GM12878 (cell line): ENCODE measurements at regions not wholly inside any gene's neighbourhood (a gene's known extent, or its start where the extent isn't known, plus 50 kb on each side); places are given as distances from the start of the nearest gene placed in this dataset.

Experiments used
- ATAC-seq: fragments of 200-7000 bp; cut with Tn5 transposase; 3 replicates; pipeline ENCODE4 v1.9.1; 2020; ENCODE audit warnings: mild to moderate bottlenecking, moderate library complexity
- BruUV-seq: library from RNA; stranded (reverse); fragments of 400-500 nt; replicated peaks from 2 replicates; lab custom pipeline; 2021; lab: Mats Ljungman, UMichigan
- CTCF ChIA-PET: fragments of 300-600 bp; sonication (Branson Sonifier 250); formaldehyde crosslinking; extraction: SDS; loops from one replicate; lab custom pipeline; 2021; ENCODE audit warnings: inconsistent platforms; lab: Yijun Ruan, JAX
- POLR2A ChIA-PET: fragments of 350-600 bp; formaldehyde crosslinking; extraction: SDS; loops from one replicate; lab custom pipeline; 2021; ENCODE audit warnings: inconsistent platforms; lab: Charles Lee
- RAD21 ChIA-PET: fragments of 300-600 bp; sonication (Branson Sonifier 250); formaldehyde crosslinking; loops from one replicate; lab custom pipeline; 2023; ENCODE audit warnings: antibody characterized with exemption; ENCODE audit not compliant: unreplicated experiment; lab: Charles Lee
- SMC1A ChIA-PET: fragments of 300-600 bp; sonication (Branson Sonifier 250); formaldehyde crosslinking; loops from one replicate; lab custom pipeline; 2023; ENCODE audit not compliant: unreplicated experiment, uncharacterized antibody; lab: Charles Lee
- DNase-seq: peaks from one replicate; pipeline ENCODE4 v3.0.0-alpha.2; 2011; ENCODE audit warnings: low read depth, low spot score
- FAIRE-seq: peaks from 3 replicates; lab custom pipeline; 2011; peaks lifted over from hg19 to GRCh38; lab: Jason Lieb, UNC
- H2AFZ ChIP-seq: 2 replicates; pipeline ENCODE4 v1.6.0; 2011; ENCODE audit warnings: low read depth, low read length, control low read depth; ENCODE audit not compliant: control insufficient read depth
- H3K27ac ChIP-seq: 2 replicates; pipeline ENCODE4 v1.5.1; 2011; ENCODE audit warnings: control low read depth; ENCODE audit not compliant: control insufficient read depth, insufficient read depth
- H3K27me3 ChIP-seq, 2 experiments: replicated peaks in 1 of 2; 2 replicates each; pipeline versions ENCODE4 v1.6.0 to v1.6.1; 2011; ENCODE audit warnings: low read length in 1 of 2; ENCODE audit not compliant: control insufficient read depth in 2 of 2, insufficient read depth in 2 of 2
- H3K36me3 ChIP-seq, 2 experiments: 2 replicates each; pipeline ENCODE4 v1.5.1; 2011; ENCODE audit warnings: low read length in 1 of 2; ENCODE audit not compliant: control insufficient read depth in 2 of 2, insufficient read depth in 2 of 2
- H3K4me1 ChIP-seq: 2 replicates; pipeline ENCODE4 v1.6.1; 2011; ENCODE audit warnings: mild to moderate bottlenecking, low read length, moderate library complexity, mixed read lengths; ENCODE audit not compliant: control insufficient read depth, insufficient read depth
- H3K4me2 ChIP-seq: 2 replicates; pipeline ENCODE4 v1.6.0; 2011; ENCODE audit warnings: control low read depth; ENCODE audit not compliant: control insufficient read depth, insufficient read depth
- H3K4me3 ChIP-seq: fragments of 200-600 bp; sonication (generic); 2 replicates; pipeline ENCODE4 v1.5.1; 2016
- H3K79me2 ChIP-seq: 2 replicates; pipeline ENCODE4 v1.6.0; 2011; ENCODE audit warnings: low read length; ENCODE audit not compliant: control insufficient read depth, insufficient read depth
- H3K9ac ChIP-seq: 2 replicates; pipeline ENCODE4 v1.8.0; 2011; ENCODE audit warnings: low read length, control low read depth, mixed read lengths; ENCODE audit not compliant: control insufficient read depth, insufficient read depth
- H3K9me3 ChIP-seq: replicated peaks from 3 replicates; pipeline ENCODE4 v1.5.1; 2011; ENCODE audit warnings: mild to moderate bottlenecking, low read length; ENCODE audit not compliant: control insufficient read depth, insufficient read depth
- H4K20me1 ChIP-seq: 2 replicates; pipeline ENCODE4 v1.6.0; 2011; ENCODE audit not compliant: control insufficient read depth, insufficient read depth
- FOXM1 ChIP-seq: IDR thresholded peaks from 2 replicates; pipeline ENCODE4 v1.6.1; 2012; ENCODE audit warnings: low read depth, mild to moderate bottlenecking, inconsistent platforms, low read length, moderate library complexity
- KLF5 ChIP-seq: fragments of 450-650 bp; IDR thresholded peaks from 2 replicates; pipeline ENCODE4 v1.6.1; 2014; ENCODE audit warnings: mild to moderate bottlenecking; ENCODE audit not compliant: partially characterized antibody
- NFYB ChIP-seq: IDR thresholded peaks from 2 replicates; pipeline ENCODE4 v1.6.1; 2011; ENCODE audit warnings: low read depth, mild to moderate bottlenecking, low read length, improper control_type of control experiment, moderate library complexity; ENCODE audit not compliant: insufficient read depth
- WGBS: methylation state at CpG from one replicate; pipeline ENCODE4 v1.1.6; 2016; ENCODE audit warnings: low lambda C conversion rate; ENCODE audit not compliant: insufficient replicate concordance, insufficient coverage; ENCODE audit errors: missing lambda C conversion rate; 5-methylcytosine and 5-hydroxymethylcytosine counted together
- in situ Hi-C: fragments of 300-500 bp; cut with MboI; formaldehyde crosslinking; loops from 9 replicates; pipeline ENCODE4 v1.14.3; 2018; ENCODE audit warnings: mixed read lengths
- intact Hi-C: fragments of 100-400 bp; cut with micrococcal nuclease; formaldehyde crosslinking; loops from one replicate; pipeline ENCODE4 v1.14.2; 2022; ENCODE audit not compliant: unreplicated experiment
- TF ChIP-seq, protein P1 (sequence below): fragments of 450-650 bp; formaldehyde crosslinking; IDR thresholded peaks from 2 replicates; pipeline ENCODE4 v1.4.0; 2022; ENCODE audit warnings: mild to moderate bottlenecking, moderate library complexity
- TF ChIP-seq, protein P2 (sequence below): fragments of 150-350 bp; IDR thresholded peaks from 2 replicates; pipeline ENCODE4 v1.6.1; 2016; ENCODE audit warnings: low read depth, low read length

DNA sequence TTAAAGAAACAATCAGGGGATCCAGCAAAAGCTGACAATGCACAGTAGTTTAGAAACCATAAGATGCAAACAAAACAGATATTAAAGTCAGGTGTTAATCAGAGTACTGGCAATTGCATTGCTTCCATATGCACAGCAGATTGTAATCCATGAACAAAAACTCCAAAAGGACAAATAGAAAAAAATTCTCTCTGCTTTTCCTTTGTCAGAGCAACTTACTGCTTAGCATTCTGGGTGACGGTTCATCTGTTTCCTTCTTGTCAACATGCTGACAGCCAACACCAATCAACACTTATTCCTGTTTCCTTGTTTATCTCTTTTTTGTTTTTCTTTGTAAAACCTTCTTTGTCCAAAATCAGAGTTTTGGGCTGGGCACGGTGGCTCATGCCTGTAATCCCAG is 473.1 kb downstream of the XIRP2 start:
- H3K36me3 ChIP-seq, result no peaks in the 10 kb centered on the region
- ChIA-PET SMC1A (no interaction called here), POLR2A (no interaction called here), RAD21 (no interaction called here), CTCF (no interaction called here)
- no peak overlapping the region for H3K27ac ChIP-seq
- no TSS peak for BruUV-seq
- no peaks in the 10 kb centered on the region for H3K4me1 ChIP-seq
- no peak for FAIRE-seq
- H3K9me3 ChIP-seq, result no peaks in the 10 kb centered on the region
- intact Hi-C loops (no loop called here), in situ Hi-C loops (no loop called here)
- H3K4me3 ChIP-seq, result no peak overlapping the region
- H3K79me2 ChIP-seq, result no peaks in the 10 kb centered on the region
- H3K4me2 ChIP-seq, result no peak overlapping the region
- H3K27me3 ChIP-seq, result no peaks in the 10 kb centered on the region
- H3K9ac ChIP-seq, result no peak overlapping the region
- H2AFZ ChIP-seq, result no peak overlapping the region
- TF ChIP-seq FOXM1 (no peak), NFYB (no peak), KLF5 (no peak)
- TF ChIP-seq, protein P1, sequence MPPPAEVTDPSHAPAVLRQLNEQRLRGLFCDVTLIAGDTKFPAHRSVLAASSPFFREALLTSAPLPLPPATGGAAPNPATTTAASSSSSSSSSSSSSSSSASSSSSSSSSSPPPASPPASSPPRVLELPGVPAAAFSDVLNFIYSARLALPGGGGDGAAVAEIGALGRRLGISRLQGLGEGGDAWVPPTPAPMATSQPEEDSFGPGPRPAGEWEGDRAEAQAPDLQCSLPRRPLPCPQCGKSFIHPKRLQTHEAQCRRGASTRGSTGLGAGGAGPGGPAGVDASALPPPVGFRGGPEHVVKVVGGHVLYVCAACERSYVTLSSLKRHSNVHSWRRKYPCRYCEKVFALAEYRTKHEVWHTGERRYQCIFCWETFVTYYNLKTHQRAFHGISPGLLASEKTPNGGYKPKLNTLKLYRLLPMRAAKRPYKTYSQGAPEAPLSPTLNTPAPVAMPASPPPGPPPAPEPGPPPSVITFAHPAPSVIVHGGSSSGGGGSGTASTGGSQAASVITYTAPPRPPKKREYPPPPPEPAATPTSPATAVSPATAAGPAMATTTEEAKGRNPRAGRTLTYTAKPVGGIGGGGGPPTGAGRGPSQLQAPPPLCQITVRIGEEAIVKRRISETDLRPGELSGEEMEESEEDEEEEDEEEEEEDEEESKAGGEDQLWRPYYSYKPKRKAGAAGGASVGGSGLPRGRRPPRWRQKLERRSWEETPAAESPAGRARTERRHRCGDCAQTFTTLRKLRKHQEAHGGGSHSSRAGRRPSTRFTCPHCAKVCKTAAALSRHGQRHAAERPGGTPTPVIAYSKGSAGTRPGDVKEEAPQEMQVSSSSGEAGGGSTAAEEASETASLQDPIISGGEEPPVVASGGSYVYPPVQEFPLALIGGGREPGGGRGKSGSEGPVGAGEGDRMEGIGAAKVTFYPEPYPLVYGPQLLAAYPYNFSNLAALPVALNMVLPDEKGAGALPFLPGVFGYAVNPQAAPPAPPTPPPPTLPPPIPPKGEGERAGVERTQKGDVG, result no peak
- TF ChIP-seq, protein P2, sequence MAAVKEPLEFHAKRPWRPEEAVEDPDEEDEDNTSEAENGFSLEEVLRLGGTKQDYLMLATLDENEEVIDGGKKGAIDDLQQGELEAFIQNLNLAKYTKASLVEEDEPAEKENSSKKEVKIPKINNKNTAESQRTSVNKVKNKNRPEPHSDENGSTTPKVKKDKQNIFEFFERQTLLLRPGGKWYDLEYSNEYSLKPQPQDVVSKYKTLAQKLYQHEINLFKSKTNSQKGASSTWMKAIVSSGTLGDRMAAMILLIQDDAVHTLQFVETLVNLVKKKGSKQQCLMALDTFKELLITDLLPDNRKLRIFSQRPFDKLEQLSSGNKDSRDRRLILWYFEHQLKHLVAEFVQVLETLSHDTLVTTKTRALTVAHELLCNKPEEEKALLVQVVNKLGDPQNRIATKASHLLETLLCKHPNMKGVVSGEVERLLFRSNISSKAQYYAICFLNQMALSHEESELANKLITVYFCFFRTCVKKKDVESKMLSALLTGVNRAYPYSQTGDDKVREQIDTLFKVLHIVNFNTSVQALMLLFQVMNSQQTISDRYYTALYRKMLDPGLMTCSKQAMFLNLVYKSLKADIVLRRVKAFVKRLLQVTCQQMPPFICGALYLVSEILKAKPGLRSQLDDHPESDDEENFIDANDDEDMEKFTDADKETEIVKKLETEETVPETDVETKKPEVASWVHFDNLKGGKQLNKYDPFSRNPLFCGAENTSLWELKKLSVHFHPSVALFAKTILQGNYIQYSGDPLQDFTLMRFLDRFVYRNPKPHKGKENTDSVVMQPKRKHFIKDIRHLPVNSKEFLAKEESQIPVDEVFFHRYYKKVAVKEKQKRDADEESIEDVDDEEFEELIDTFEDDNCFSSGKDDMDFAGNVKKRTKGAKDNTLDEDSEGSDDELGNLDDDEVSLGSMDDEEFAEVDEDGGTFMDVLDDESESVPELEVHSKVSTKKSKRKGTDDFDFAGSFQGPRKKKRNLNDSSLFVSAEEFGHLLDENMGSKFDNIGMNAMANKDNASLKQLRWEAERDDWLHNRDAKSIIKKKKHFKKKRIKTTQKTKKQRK, result no peak
- no peak for DNase-seq
- 31% methylated on average over 2 of the region's 2 CpGs for WGBS
- no peaks in the 10 kb centered on the region for H4K20me1 ChIP-seq
- no peak for ATAC-seq
